HG03135 (cell line): ENCODE measurements at regions not wholly inside any gene's neighbourhood (a gene's known extent, or its start where the extent isn't known, plus 50 kb on each side); places are given as distances from the start of the nearest gene placed in this dataset.
"Not testable (repeated sequence)": the region's sequence is repeated elsewhere in the genome, so short reads cannot be mapped to it uniquely, and the experiment has no call there.

ENCODE experiments used
- ATAC-seq: cut with Tn5 transposase; IDR thresholded peaks from one replicate; pipeline ENCODE4 v1.9.1; 2021; ENCODE audit warnings: mild to moderate bottlenecking, moderate library complexity; ENCODE audit not compliant: unreplicated experiment

DNA sequence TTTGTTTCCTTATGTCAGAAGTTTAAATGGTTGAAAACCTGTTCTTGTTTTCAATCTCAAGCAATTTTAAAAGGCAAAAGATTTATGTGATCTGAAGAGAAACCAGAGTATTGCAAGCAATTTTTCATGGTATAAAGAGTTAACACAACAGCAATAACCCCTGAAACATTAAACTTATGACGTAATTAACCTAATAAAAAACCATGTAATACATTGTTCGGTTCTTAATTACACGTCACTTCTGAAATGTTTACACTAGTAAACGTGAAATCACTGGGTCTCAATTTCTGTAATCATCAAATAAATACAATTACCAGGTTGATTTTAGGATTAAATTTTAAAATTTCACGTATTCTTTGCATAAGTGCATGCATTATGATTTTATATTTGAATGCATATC is 914.5 kb downstream of the NLGN4X start:
- ATAC-seq, result no peak

DNA sequence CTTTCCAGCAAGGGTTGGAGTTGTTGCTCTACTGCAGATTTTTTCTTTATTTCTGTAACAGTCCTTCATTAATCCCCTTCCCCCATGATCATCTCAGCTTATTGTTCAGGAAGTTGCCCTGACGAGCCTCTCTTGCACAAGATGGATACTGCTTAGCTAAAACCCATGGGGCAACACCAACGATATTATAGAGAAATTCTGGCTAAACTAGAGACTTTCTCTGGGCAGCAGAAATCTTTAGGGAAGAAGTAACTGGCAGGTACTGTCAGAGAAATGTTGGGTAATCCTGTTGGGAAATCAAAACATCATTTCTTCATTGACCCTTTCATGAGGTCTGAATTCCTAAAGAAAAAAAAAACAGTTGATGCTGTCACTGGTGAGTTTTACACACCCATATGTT is 921.3 kb downstream of the NLGN4X start:
- ATAC-seq, result no peak

DNA sequence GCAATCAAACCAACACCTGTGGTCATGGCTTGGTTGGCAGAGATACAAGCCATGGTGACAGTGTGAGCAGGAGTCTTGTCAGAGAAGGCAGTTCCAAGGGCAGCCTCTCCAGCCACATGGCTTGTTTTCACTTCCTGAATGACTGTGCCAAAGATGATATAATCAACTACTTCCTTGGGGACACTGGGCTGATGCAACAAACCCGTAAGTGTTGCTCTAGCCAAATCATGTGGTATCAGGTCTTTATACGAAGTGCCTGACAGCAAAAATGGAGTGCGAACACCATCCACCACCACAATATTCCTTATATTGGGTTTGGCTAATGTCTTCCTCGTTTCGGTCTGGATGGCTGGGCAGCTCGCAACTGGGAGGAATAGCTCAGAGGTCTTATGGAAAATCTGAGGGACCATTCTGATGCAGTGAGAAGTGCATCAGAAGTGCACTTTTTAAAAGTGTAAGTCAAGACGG is 922.0 kb downstream of the NLGN4X start:
- no peak for ATAC-seq

DNA sequence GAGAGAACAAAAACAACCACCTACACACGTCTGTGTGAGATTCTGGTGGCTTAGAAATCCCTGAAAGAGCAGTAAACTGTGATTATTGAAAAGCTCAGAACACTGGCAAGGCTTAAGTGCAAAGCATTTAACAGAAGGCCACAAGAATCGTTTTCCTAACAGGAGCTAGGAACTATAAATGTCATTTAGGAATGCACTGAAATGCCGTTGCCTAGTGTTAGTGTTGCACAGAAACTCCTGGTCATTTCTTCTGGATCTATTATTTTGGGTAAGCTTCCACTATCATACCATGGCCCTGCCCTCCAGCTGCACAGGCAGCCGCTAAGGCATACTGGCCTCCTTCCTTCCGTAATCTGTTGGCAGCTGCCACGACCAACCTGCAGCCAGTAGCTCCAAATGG is 923.2 kb downstream of the NLGN4X start:
- ATAC-seq, result no peak

DNA sequence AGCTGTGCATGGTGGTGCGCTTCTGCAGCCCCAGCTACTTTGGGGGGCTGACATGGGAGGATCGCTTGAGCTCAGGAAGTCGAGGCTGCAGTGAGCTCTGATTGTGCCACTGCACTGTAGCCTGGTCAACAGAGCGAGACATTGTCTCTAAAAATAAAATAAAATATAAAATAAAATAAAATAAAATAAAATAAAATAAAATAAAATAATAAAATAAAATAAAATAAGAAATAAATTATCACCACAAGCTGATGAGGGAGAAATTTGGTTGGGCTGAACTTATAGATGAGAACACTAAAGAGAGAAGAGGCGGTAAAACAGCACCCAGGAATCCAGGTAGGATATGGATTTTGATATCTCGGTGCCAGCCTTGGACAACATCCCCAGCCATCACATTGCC is 933.7 kb downstream of the NLGN4X start:
- ATAC-seq, result no peak

DNA sequence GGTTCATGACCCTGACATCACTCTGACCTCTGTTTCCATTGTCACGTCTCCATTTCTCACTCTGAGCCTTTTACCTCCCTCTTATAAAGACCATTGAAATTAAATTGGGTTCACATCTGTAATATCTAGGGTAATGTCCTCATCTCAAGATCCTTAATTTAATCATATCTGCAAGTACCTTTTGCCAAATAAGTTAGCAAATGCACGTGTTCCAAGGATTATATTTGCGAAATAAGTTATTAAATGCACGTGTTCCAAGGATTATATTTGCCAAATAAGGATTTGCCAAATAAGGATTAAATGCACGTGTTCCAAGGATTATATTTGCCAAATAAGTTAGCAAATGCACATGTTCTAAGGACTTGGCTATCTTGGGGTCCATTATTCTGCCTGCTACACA is 938.0 kb downstream of the NLGN4X start:
- ATAC-seq, result no peak

DNA sequence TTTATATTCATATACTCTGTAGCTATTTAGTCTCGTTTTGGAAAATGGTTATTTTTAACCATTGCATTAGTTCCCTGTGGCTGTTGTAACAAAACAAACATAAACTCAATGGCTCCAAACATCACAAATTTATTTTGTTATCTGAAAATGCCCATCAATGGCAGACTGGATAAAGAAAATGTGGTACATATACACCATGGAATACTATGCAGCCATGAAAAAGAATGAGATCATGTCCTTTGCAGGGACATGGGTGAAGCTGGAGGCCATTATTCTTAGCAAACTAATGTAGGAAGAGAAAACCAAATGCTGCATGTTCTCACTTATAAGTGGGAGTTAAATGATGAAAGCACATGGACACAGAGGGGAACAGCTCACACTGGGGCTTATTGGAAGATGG is 938.7 kb downstream of the NLGN4X start:
- ATAC-seq, result not testable (repeated sequence)

DNA sequence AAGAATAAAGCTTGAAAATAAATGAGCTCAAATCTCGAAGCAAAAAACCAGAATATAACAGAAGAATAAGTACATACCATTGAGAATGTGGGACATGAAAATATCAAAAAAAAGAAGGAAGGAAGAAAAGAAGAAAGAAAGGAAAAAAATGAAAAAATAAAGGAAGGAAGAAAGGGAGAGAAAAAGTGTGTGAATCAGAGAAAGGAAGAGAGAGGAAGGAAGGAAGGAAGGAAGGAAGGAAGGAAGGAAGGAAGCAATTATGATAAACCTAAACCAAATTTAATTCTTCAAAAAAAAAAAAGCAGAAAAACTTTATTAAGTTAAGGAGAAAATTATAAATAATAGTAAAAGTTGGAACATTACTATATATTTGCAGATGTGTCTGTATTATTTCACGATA is 949.8 kb downstream of the NLGN4X start:
- ATAC-seq, result no peak

DNA sequence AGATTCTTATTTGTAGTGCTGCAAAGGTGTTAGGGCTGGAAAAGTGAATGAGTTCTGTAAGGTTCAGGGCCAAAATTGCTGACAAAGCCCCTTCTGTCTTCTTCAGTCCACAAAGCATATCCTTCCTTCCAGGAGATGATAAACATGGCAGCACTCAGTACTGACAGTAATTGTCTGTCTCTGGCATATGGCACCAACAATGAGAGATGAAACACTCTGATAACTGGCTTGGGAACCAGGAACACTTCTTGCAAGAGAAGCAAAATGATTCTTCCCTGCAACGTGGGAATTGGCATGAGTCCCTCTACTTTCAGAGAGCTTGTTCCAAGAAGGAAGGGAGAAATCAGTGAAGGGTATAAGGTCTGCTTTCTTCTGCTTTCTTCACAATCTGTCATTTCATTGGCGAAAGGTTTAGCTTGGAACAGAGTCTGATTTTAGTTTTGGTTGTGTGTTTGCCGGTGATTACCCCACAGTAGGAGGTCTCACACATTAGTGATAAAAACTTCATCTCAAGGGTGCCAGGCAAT is 963.3 kb downstream of the NLGN4X start:
- no peak for ATAC-seq

DNA sequence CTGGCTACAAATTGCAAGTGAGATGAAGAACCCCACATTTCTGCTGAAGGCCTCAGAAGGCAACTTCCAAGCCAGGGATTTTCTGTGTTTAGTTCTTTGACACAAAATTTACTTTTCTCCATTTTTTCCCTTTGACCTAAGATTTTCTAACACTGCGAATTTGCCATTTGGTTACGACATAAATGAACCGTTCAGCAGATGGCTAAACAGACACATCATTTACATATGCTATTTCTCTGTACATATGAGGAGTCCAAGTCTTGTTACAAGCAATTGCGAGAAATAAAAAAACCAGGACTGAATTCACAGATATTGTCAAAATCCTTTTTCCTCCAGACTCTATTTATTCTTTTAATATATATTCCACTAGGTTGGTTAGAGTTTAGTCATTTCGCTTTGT is 978.6 kb downstream of the NLGN4X start:
- ATAC-seq, result no peak

DNA sequence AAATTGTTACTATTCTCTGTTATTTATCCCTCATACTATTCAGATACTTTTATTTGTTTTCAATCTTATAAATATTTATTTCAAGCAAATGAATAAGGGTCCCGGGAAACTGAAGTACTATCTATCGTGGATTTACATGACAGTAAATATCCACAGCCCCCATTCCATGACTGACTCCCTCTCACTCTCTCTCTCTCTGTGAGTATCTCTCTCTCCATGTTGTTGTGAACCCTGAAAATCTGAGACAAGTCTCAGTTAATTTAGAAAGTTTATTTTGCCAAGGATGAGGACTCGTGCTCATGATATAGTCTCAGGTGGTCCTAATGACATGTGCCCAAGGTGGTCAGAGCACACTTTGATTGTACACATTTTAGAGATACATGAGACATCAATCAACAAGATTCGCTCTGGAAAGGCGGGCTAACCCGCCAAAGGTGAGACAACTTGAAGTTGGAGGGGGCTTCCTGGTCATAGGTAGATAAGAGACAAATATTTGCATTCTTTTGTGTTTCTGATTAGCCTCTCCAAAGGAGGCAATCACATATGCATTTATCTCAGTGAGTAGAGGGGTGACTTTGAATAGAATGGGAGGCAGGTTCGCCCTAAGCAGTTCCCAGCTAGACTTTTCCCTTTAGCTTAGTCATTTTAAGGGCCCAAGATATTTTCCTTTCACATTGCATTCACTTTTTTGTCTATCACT is 986.4 kb downstream of the NLGN4X start:
- no peak for ATAC-seq

DNA sequence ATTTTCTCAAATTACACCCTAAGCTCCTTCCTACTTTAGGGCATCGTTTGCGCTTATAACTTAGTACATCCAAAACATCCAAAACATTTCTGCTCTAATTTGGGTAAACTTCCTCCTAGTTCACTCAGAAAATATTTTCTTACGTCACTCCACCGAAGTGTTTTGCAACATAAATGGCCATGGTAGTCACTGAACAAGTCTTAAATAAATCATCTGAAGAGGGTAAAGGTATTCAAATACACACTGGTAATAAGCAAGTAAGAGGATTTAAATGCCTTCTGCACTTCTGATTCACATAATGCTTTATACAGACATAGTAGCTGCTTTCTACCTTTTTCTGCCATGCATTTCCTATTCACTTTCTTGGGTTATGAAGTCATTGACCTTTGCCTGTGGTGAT is 991.9 kb downstream of the NLGN4X start:
- ATAC-seq, result no peak

DNA sequence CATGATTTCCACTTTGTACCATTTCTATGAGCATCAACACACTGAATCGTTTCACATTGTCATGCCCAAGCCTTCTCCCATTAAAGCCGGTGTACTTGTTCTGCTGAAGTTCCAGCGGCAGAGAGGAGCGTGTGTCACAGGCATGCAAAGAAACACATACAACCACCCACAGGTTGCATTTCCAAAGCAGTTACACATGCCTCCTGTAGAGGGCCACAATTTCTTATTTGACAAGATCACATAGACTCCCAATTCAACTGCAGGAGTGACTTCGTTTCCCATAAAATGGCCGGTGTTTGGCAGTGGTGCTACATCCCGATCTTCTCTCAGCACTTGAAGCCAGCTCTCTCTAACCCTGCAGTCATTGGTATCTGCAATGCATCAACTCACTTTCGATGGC is 992.6 kb downstream of the NLGN4X start:
- ATAC-seq, result no peak

DNA sequence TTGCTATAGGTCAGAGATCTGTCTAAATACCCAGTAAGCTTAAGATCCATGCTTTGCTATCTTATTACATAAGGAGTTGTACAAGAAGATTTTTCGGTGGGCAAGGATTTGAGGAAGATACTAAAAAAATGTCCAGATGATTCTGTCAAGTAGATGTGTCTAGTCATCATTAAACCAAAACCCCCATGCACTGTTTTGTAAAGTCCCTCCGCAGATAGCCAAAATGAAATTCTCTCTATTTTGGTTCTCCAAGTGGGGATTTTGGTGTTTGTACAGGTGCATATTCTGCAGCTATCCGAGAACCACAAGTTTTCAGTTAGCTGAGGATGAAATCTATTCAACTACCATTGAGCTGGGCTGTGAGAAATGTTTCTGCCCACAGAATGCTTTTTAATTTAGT is 994.8 kb downstream of the NLGN4X start:
- ATAC-seq, result no peak

DNA sequence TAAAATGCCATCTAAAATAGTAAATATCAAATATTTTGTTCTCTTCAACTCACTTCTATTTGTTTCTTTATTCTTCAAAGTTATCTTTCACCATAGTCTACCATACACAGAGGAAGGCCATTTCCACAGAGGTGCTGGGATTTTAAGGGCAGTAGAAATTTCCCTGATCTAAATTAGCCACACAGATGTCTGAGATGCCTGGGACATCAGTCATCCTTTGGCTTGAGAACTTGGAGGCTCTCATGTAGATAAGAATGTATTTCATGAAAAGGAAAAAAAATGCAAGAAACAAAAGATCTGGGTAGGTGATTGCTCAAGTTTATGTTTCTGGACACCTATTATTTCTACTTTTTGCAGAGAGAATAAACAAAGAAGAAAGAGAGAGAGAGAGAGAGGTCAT is 1008.2 kb downstream of the NLGN4X start:
- no peak for ATAC-seq

DNA sequence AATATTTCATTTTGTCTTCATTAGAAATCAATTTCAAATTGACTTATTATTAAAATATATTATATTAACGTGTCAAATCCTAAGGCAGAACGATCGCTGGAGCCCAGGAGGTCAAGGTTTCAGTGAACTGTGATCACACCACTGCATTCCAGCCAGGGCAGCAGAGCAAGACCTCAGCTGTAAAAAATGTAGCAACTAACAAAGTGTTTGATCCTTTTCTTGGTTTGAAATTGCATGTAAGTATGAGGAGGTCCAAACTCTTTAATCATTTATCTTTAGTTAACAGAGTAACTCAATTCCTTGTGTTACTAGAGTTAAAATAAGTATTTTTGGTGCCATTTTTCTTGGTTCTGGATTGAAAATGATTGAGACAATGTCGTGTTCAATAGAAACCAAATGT is 1033.9 kb downstream of the NLGN4X start:
- no peak for ATAC-seq

DNA sequence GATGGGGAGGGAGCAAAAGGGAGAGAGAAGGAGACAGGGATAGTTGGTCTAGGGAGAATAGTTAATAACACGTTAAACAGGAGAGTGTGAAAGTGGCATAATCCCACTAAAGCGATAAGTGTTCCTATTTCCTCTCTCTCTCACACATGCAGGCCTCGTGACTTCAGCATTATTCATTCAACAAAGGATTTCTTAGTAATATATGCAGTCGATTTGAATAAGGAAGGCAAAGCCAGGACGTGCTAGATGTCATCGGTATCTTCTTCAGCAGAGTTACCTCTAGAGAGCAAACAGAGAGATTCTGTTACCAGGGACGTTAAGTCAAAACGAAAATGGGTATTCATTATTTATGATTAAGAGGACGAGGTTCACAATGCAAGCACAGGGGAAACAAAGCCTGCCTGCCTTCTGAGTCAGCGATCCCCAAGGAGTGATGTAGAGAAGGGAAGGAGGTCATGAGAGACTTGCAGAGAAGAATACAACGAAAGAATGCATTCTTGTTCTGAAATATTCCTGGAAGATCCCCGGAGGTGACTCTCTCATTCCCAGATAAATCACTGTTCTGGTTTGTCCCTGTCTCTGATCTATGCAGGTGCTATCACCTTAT is 1048.4 kb downstream of the NLGN4X start:
- ATAC-seq, result no peak

DNA sequence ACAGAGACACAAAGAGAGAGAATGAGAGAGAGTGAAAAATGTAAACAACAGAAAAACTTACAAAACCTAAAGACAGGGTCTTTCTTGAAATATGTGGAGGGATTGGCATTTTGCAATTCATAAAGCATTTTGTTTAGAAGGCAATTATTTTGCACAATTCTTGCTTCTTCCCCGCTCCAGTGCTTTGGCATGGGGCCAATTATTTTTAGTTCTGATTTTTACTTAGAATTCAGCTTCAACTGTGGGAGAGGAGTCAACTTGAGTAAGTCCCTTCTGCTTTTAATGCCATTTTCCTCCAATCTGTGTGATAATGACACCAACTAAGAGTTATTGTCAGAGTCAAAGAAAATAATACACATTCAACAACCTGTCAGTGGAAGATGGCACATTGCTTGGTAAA is 1051.9 kb downstream of the NLGN4X start:
- ATAC-seq, result no peak

DNA sequence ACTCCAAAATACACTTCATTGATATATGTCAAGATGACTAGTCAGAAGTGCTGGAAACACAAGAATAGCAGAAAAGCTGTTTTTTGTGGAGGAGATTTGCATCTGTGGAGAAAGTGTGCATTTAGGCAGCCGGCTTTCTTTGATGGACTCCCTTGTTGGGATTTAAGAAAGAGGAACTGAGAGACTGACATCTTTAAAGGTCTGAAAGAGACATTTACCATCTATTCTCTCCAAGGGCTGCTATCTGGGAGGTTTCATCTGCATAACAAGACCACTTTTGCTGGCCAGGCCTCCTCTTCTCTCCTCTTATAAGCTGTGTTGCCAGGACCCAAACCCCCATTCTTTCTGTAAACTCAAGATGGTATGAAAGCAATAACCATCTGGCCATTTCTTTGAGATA is 1065.0 kb downstream of the NLGN4X start:
- no peak for ATAC-seq

DNA sequence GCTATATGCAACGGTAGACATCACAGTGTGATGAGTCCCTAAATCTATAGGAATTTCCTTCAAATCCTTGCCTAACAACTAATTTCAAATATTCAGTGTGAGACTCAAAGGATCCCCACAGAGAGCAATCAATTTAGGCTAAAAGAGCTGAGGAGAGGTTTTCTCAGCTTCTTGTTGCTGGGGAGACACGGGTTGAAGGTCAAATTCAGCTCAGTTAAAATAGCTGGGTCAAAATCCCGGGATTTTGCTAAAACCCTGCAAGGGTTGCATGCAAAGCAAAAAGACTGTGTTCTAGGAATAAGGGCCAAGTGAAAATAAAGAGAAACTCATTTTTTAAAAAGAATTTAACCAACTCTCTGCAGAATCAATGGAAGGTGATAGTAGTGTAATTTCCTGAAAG is 1073.4 kb downstream of the NLGN4X start:
- no peak for ATAC-seq

DNA sequence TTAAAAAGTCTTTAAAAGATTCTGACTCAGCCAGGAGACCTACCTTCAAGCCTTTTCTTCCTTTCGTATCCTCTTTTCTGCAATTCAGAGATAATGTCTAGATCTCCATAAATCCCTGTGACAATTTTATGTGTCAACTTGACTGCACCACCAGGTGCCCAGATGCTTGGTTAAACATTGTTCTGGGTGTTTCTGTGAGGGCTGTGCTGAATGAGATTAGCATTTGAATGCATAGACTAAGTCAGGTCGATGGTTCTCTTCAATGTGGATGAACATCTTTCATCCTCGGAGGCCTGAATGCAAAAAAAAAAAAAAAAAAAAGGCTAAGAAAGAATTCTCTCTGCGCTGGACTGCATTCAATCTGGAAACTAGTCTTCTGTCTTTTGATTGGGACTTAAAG is 1082.7 kb downstream of the NLGN4X start:
- ATAC-seq, result no peak

DNA sequence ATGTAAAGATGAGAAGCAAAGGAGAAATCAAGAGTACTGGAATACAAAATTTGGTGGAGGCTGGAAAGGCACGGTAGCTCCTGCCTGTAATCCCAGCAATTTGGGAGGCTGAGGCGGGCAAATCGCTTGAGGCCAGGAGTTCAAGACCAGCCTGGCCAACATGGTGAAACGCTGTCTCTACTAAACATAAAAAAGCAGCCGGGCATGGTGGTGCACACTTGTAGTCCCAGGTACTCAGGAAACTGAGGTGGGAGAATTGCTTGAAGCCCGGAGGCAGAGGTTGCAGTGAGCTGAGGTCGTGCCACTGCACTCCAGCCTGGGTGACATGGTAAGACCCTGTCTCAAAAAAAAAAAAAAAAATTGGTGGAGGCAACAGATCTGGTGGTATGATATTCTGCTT is 1086.0 kb downstream of the NLGN4X start:
- ATAC-seq, result no peak
